Erythroblast (primary cell): ENCODE measurements at regions not wholly inside any gene's neighbourhood (a gene's known extent, or its start where the extent isn't known, plus 50 kb on each side); places are given as distances from the start of the nearest gene placed in this dataset.
A peak's percentile ranks its signal among the peaks of the same experiment; 100 is the strongest.

Source experiments
- DNase-seq, 2 experiments: peaks; one replicate each; lab custom pipeline; 2025; lab: John Stamatoyannopoulos, UW
- GATA1 ChIP-seq: IDR thresholded peaks from 2 replicates; pipeline ENCODE4 v1.6.1; 2011; ENCODE audit warnings: low read depth, mild to moderate bottlenecking, control low read depth, low read length, moderate library complexity
- POLR2A ChIP-seq: IDR thresholded peaks from 2 replicates; pipeline ENCODE4 v1.6.1; 2011; ENCODE audit warnings: mild to moderate bottlenecking, low read length

DNA sequence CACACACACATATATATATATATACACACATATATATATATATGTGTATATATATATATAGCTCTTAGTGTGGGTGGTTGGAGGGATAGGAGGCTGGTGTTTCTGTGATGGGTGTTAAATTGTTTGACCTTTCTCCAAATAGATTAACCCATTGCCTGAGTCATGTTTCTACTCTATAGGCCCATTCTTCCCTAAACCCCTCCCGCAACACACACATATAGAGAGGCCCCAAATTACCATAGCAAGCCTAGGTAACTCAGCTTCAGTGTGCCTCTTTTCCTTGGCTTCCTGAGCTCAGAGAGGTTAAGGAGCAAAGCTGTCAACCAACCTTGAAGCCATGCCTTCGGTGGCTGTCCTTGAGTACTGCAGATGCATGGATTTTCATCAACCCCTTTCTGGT, 98.7 kb upstream of the ADO start:
- DNase-seq: no peak
- no peak for TF ChIP-seq POLR2A
- no peak for TF ChIP-seq GATA1

DNA sequence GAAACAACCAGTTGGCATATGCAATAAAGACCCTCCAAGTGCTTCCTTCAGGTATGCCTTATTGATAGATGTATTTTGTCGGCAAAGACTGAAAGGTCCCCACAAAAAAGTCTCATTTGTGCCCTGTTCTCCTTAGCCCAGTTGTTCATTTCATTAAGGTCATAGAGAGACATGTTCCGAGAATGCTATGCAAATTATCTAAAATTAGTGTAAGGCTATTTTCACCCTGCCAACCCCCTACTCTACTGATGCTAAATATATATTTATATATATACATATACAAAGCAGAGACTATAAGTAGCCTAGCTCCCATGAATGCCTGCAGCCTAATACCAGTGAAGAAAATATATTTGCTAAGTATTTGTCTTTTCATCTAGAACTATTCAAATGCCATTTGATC, 96.7 kb upstream of the ADO start:
- DNase-seq: no peak
- TF ChIP-seq GATA1: no peak
- no peak for TF ChIP-seq POLR2A

DNA sequence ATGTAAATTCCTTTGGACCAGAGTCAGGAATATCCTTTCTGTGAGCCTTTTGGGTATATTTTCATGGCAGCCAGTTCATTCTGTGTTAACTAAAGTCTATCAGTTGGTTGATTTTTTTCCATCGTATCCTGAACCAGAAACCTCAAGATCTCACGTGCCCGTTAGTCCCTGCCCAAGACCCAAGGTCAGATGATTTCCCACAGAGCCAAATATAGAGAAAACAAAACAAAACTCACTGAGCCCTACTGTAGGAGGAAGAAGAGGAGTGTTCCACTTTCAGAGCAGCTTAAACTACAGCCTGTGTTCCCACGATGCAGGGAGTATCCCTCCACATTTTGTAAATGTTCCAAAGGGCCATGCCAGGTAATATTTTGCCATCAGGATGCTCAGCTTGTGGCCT, 96.0 kb upstream of the ADO start:
- TF ChIP-seq POLR2A: no peak
- TF ChIP-seq GATA1: no peak
- DNase-seq: no peak

DNA sequence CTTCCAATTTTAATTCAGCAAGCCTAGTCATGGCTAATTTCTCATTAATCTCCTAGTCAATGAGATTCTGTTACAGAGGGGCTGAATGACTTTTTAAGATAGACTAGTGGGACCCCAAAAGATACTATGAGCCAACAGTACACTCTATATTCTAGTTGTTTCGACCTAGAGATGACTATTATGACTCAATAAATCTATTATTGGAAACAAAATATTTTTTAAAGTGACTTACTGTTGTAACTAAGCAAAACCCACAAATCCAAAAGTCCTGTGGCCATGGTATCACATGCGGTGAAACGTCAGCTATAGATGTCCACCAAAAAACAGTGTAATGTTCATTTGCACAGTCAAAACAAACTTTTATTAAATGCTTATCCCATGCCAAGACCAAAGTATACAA, 95.3 kb upstream of the ADO start:
- no peak for TF ChIP-seq POLR2A
- no peak for TF ChIP-seq GATA1
- no peak for DNase-seq

DNA sequence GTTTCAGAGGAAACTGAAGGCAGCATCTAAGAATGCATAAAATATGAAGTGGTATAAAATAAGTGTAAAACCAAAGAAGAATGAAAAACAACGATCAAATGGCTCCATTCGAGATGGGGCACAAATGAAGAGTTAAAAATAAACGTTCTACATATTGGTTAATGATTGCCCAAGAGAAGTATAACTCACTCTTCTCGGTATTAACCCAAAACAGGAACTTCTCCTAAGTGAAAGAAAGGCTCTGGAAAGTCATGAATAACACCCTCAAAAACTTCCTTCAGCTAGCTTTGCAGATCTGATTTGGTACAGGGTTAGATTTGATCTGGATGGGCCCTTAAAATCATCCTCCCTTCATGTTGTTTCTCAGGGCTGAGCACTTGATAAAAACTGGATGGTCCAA, 94.3 kb upstream of the ADO start:
- no peak for TF ChIP-seq POLR2A
- no peak for TF ChIP-seq GATA1
- DNase-seq: no peak

DNA sequence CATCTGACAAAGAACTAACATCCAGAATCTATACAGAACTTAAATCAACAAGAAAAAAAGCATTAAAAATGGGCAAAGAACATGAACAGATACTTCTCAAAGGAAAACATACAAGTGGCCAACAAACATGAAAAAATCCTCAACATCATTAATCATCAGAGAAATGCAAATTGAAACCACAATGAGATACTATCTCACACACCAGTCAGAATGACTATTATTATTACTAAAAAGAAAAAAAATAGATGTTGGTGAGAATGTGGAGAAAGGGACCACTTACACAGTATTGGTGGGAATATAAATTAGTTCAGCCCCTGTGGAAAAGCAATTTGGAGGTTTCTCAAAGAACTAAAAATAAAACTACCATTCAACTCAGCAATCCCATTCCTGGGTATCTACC, 89.1 kb upstream of the ADO start:
- DNase-seq: no peak
- no peak for TF ChIP-seq GATA1
- no peak for TF ChIP-seq POLR2A

DNA sequence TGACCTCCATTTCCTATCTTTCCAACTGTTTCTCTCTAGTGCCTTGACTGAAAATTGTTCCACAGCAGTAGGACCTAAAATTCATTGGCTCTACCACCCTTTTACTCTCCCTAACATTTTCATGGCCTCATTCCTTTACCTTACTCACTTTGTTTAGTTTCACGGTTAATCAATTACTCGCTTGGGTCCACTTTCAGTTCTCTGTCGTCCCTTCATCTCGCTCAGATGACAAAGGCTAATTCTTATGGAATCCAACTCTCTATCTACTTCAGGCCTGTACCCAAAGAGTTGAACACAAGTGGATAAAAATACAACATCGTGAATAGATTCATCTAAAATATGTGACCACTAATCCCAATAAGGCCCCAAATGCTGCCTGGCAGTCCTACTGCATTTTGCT, 85.9 kb upstream of the ADO start:
- no peak for TF ChIP-seq POLR2A
- no peak for TF ChIP-seq GATA1
- DNase-seq: no peak

DNA sequence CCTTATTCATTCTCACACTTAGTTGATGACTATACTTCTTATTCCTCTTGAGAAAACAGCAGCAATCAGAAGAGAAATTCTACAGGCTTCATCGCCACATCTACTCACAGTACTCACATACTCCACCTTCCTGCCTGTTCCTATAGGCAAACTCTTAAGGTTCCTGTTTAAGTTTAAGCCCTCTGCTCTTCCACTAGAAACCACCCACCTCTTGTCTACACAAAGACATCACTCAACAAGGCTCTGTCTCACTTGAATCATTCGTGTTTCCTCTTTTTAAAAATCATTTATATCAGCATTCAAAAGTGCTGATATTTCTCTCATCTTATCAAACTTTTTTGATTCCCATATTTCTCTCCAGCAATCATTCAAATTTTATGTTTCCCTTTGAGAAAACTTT, 85.5 kb upstream of the ADO start:
- no peak for DNase-seq
- TF ChIP-seq POLR2A (no peak), GATA1 (no peak)

DNA sequence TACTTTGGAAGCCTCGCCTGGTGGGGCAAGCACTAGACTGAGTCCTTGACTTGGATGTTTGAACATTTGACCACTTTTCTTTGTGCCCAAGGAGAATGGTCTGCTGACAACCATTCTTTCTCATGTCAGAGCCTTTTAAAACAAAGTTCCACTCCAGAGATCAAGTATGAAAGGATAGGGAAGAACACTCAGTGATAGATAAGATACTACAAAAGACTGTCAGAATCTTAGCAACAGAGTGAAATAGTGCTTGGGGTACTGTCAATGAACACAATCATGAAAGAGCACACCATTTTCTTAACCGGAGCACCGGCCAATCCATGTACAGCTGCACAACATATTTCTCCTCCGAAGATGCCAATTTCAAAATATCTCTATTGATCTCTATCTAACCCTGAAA, 82.8 kb upstream of the ADO start:
- no peak for DNase-seq
- no peak for TF ChIP-seq POLR2A
- no peak for TF ChIP-seq GATA1

DNA sequence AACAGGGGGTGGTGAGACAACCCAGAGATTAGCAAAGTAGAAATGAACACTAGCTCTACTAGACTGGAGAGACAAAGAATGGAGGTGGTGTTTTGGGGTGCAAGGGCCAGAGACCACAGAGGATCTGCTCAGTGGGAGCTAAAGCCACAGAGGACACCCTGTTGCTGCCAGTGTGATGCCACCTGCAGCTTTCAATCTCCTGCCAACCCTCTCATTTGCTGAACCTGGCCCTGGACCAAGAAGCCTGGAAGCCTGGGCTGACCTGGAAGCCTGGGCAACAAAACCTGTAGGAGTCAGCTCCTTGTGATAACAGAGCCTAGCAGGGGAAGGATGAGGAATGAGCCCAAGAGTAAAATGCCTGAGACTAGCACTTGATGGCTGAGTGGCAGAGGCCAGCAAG, 81.1 kb upstream of the ADO start:
- no peak for DNase-seq
- TF ChIP-seq POLR2A (no peak), GATA1 (no peak)

DNA sequence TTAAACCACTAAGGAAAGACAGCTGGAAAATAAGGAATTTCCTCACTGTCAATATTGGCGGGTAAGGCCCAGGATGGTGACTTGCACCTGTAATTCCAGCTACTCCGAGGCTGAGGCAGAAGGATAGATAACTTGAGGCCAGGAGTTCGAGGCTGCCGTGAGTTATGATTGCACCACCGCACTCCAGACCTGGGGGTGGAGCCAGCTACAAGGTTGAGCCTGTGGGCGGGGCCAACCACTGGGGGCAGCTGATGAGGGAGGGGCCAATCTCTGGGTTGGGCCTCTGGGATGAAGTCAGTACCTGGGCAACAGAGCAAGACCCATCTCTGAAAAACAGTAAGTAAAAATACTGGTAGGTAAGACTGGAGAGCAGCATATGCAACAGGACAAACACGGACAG, 80.1 kb upstream of the ADO start:
- TF ChIP-seq GATA1 (no peak), POLR2A (no peak)
- DNase-seq: peak in 1 of 2 experiments; percentile 15

DNA sequence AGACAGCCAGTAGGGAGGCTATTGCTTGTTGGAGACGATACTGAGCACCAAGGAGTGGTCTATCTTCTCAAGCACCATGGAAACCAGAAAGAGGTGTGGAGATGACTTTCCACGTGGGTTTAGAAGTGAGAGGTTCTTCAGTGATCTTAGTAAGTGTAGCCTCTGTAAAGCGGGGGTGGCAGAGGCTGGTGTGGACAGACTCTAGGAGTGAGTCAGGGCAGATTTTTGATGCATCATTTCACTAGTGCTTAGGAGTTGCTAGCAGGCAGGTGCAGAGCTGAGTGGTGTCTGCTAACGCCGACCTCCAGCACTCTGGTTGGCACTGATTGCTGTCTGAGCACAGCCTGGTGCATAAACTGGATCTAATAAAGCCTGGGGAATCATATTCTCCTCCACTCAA, 78.4 kb upstream of the ADO start:
- no peak for DNase-seq
- TF ChIP-seq GATA1 (no peak), POLR2A (no peak)

DNA sequence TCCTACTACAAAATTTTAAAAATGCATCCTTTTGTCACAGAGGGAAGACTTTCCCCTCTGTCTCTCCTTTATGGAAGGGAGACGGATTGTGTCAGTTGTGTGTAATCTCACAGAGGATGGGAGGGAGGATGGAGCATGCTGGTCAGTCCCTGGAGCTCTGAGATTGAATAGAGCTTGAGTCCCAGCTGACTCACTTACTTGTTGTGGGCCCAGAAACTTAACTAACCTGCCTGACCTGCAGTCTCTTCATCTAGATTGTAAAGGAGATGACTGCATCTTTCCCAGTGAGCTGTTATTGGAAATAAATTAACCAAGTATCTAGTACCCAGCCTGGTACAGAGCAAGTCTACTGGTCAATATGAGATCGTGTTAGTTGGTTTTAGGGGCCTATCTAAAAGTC, 77.9 kb upstream of the ADO start:
- TF ChIP-seq POLR2A (no peak), GATA1 (no peak)
- DNase-seq: no peak

DNA sequence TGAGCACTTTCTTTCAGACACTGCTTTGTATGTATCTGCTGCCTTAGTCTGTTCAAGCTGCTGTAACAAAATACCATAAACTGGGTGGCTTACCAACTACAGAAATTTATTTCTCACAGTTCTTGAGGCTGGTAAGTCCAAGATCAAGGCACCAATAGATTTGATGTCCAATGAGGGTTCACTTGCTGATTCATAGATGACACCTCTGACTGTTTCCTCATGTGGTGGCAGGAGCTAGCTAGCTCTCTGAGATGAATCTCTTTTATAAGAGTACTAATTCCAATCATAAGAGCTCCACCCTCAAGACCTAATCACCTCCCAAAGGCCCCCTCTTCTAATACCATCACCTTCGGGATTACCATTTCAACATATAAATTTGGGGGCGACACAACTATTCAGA, 76.6 kb upstream of the ADO start:
- TF ChIP-seq GATA1 (no peak), POLR2A (no peak)
- no peak for DNase-seq

DNA sequence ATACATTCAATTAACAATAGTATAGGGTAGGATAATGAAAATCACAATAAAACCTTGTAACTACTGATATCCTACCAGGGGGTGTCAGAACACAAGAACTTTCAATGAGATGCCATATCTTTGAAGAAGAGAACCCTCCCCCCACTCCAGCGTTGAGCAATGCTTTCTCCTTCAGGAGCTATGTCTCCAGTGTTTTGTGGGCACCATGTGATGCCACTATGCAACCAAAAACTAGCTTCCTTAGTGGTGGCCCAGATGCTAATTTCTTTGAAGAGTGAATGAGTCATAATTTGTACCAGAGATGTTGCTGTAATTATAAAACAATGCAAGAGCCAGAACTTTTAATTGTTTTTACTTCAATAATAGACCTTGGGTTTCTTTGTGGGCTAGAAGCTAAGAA, 76.0 kb upstream of the ADO start:
- TF ChIP-seq POLR2A (no peak), GATA1 (no peak)
- DNase-seq: no peak
